Lower leg skin (tissue), 3 donors: ENCODE measurements at regions not wholly inside any gene's neighbourhood (a gene's known extent, or its start where the extent isn't known, plus 50 kb on each side); places are given as distances from the start of the nearest gene placed in this dataset.

Experiments used
- POLR2A ChIP-seq, 2 donors: fragments of 450-650 bp; IDR thresholded peaks; one replicate each; pipeline ENCODE4 v1.6.1; 2016 to 2017; ENCODE audit warnings: antibody characterized with exemption in 2 of 2, mild to moderate bottlenecking in 1 of 2, moderate library complexity in 1 of 2
- TF ChIP-seq, protein P1 (sequence below), 3 donors: fragments of 450-650 bp; IDR thresholded peaks; one replicate each; pipeline ENCODE4 v1.5.1; 2016; ENCODE audit warnings: antibody characterized with exemption in 3 of 3, mild to moderate bottlenecking in 3 of 3, moderate library complexity in 2 of 3

- TF ChIP-seq, protein P1, sequence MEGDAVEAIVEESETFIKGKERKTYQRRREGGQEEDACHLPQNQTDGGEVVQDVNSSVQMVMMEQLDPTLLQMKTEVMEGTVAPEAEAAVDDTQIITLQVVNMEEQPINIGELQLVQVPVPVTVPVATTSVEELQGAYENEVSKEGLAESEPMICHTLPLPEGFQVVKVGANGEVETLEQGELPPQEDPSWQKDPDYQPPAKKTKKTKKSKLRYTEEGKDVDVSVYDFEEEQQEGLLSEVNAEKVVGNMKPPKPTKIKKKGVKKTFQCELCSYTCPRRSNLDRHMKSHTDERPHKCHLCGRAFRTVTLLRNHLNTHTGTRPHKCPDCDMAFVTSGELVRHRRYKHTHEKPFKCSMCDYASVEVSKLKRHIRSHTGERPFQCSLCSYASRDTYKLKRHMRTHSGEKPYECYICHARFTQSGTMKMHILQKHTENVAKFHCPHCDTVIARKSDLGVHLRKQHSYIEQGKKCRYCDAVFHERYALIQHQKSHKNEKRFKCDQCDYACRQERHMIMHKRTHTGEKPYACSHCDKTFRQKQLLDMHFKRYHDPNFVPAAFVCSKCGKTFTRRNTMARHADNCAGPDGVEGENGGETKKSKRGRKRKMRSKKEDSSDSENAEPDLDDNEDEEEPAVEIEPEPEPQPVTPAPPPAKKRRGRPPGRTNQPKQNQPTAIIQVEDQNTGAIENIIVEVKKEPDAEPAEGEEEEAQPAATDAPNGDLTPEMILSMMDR (IDR thresholded peaks at IDR 0.05), result no peak
- TF ChIP-seq POLR2A (IDR thresholded peaks at IDR 0.05), result no peak
These were observed 771.1 kb upstream of the FANCL start for GRCh38 chr2:59012234-59012633.
